ENCODE measurements at regions not wholly inside any gene's neighbourhood (a gene's known extent, or its start where the extent isn't known, plus 50 kb on each side); places are given as distances from the start of the nearest gene placed in this dataset.

DNA sequence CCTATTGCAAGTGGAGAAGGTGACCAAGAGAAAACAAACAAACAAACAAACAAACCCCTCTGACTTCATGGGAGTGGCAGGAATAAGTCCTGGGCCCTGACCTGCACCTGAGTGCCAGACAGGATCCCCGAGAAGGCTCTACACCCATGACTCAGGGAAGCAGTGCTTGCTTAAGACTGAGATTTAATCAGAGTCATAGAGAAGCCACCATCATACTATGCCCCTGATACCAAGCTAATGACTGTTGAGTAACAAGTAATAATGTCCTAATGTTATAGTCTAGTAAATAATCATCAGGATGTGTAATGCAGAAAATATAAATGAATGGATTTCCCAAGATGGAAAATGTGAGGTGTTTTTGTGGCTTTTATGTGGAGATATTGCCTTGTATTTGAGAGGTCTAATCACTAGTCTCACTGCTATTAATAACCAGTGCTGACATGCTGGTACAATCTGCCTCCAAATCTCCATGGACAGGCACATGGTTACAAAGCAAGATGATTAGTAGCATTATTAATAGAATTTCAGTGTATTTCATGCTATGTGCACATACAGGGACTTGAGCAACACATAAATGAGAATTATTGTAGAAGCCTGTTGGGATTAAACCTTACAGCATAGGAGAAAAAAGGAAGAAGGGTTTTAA lies 1290.9 kb downstream of the MRPL39 start:
- H3K27ac ChIP-seq: no peak overlapping the region
- intact Hi-C loops (cut with DNase I): no loop called here
- no peak for DNase-seq
- no peaks in the 10 kb centered on the region for H3K4me1 ChIP-seq
- no peaks in the 10 kb centered on the region for H3K9me3 ChIP-seq
- no peak overlapping the region for H3K4me3 ChIP-seq
- H3K36me3 ChIP-seq: no peaks in the 10 kb centered on the region
- no peaks in the 10 kb centered on the region for H3K27me3 ChIP-seq (ENCODE audit: low read depth)
- TF ChIP-seq, protein P1, sequence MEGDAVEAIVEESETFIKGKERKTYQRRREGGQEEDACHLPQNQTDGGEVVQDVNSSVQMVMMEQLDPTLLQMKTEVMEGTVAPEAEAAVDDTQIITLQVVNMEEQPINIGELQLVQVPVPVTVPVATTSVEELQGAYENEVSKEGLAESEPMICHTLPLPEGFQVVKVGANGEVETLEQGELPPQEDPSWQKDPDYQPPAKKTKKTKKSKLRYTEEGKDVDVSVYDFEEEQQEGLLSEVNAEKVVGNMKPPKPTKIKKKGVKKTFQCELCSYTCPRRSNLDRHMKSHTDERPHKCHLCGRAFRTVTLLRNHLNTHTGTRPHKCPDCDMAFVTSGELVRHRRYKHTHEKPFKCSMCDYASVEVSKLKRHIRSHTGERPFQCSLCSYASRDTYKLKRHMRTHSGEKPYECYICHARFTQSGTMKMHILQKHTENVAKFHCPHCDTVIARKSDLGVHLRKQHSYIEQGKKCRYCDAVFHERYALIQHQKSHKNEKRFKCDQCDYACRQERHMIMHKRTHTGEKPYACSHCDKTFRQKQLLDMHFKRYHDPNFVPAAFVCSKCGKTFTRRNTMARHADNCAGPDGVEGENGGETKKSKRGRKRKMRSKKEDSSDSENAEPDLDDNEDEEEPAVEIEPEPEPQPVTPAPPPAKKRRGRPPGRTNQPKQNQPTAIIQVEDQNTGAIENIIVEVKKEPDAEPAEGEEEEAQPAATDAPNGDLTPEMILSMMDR (IDR thresholded peaks at IDR 0.05): no peak
- ATAC-seq: no peak

DNA sequence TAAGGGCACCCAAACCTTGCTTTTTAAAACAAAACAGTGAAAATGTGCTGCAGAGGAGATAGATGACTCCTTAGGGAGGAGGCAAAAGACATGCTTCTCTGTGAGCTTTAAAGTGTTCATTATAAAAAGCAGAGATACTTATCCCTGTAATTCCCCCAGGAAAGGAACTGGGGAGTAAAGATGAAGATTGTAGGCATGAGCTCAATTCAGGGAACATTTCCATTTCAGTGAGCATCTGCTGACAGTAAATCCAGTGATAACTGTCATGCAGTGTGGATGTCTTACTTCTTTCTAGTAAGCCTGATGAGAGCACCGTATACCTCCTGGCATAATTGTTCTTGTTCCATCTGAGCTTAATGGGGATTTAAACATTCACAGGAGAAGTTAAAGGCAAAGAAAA lies 1296.5 kb downstream of the MRPL39 start:
- Histone ChIP-seq H3K27me3 (ENCODE audit: low read depth) (no peaks in the 10 kb centered on the region), H3K4me3 (no peak overlapping the region), H3K36me3 (no peaks in the 10 kb centered on the region), H3K4me1 (no peaks in the 10 kb centered on the region), H3K27ac (no peak overlapping the region), H3K9me3 (no peaks in the 10 kb centered on the region)
- ATAC-seq: no peak
- DNase-seq: no peak
- intact Hi-C loops (cut with DNase I): no loop called here
- TF ChIP-seq, protein P1 (IDR thresholded peaks at IDR 0.05): no peak

DNA sequence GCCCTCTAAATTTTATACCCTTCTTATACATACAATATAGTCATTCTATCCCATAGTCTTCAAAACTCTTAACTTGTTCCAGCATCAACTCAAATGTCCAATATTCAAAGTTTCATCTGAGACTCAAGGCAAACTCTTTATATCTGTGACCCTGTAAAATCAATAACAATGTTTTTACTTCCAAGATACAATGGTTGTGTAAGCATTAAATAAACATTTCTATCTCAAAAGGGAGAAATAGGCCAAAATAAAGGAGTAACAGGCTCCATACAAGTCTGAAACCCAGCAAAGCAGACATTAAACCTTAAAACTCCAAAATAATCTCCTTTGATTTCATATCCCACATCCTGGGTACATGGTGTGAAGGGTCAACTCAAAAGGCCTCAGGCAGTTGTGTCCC lies 1299.1 kb downstream of the MRPL39 start:
- no peak overlapping the region for H3K4me3 ChIP-seq
- intact Hi-C loops (cut with DNase I): no loop called here
- no peaks in the 10 kb centered on the region for H3K36me3 ChIP-seq
- H3K4me1 ChIP-seq: no peaks in the 10 kb centered on the region
- no peaks in the 10 kb centered on the region for H3K9me3 ChIP-seq
- no peaks in the 10 kb centered on the region for H3K27me3 ChIP-seq (ENCODE audit: low read depth)
- TF ChIP-seq, protein P1 (IDR thresholded peaks at IDR 0.05): no peak
- DNase-seq (no peak), ATAC-seq (no peak)
- no peak overlapping the region for H3K27ac ChIP-seq

DNA sequence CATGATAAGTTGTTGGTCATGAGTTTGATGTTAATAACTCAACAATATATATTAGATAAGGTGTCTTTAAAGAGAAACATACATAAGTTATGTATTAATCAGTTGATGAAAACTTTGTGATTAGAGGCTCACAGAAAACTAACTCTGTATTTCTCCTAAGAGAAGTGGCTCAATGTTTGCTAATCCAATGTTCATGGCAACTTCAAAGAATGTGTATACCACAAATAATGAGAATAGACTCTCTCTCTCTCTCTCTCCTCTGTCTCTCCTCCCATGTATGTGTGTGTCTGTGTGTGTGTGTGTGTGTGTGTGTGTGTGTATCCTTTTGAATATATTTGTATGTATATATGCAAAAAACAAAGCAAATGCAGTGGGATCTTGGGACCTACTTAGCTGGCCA lies 1304.9 kb downstream of the MRPL39 start:
- H3K27me3 ChIP-seq (ENCODE audit: low read depth): no peaks in the 10 kb centered on the region
- TF ChIP-seq, protein P1 (IDR thresholded peaks at IDR 0.05): no peak
- intact Hi-C loops (cut with DNase I): no loop called here
- no peak overlapping the region for H3K27ac ChIP-seq
- DNase-seq (no peak), ATAC-seq (no peak)
- no peaks in the 10 kb centered on the region for H3K4me1 ChIP-seq
- H3K4me3 ChIP-seq: no peak overlapping the region
- no peaks in the 10 kb centered on the region for H3K9me3 ChIP-seq
- no peaks in the 10 kb centered on the region for H3K36me3 ChIP-seq

DNA sequence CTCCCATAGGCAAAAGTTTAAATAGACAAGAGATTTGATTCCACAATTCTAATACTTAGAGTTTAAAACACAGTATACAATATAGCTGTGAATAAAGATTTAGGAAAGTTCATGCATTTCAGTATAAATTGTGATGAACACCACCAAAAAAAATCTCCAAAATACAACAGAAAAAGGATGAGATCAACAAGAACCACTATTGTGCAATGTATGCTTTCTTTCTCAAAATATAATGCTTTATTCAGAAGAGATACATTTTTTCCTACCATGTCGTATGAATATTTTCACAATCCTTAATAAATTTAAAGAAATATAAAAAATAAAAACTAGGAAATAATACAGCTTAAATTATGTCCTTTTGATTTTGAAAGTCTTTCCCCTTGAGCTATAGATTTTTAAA lies 1309.2 kb downstream of the MRPL39 start:
- Histone ChIP-seq H3K4me1 (no peaks in the 10 kb centered on the region), H3K27me3 (ENCODE audit: low read depth) (no peaks in the 10 kb centered on the region), H3K36me3 (no peaks in the 10 kb centered on the region), H3K9me3 (no peaks in the 10 kb centered on the region), H3K4me3 (no peak overlapping the region), H3K27ac (no peak overlapping the region)
- DNase-seq: no peak
- ATAC-seq: no peak
- intact Hi-C loops (cut with DNase I): no loop called here
- TF ChIP-seq, protein P1 (IDR thresholded peaks at IDR 0.05): no peak
